Fibroblast of lung (primary cell): ENCODE measurements at regions not wholly inside any gene's neighbourhood (a gene's known extent, or its start where the extent isn't known, plus 50 kb on each side); places are given as distances from the start of the nearest gene placed in this dataset.

Experiments
- DNase-seq, 2 donors: peaks; one replicate each; pipeline versions ENCODE4 v3.0.0 to v3.0.0-alpha.2; 2010; ENCODE audit warnings: low read depth in 2 of 2
- H2AFZ ChIP-seq: 2 replicates; pipeline ENCODE4 v1.5.1; 2012; ENCODE audit warnings: low read length, control low read depth, inconsistent platforms
- H3K27ac ChIP-seq: 2 replicates; pipeline ENCODE4 v1.5.1; 2011; ENCODE audit warnings: low read length, control low read depth; ENCODE audit not compliant: insufficient read depth
- H3K27me3 ChIP-seq: 2 replicates; pipeline ENCODE4 v1.5.1; 2011; ENCODE audit warnings: mild to moderate bottlenecking, low read length; ENCODE audit not compliant: control insufficient read depth, insufficient read depth
- H3K36me3 ChIP-seq: 2 replicates; pipeline ENCODE4 v1.5.1; 2011; ENCODE audit warnings: low read length; ENCODE audit not compliant: control insufficient read depth, insufficient read depth
- H3K4me1 ChIP-seq: 2 replicates; pipeline ENCODE4 v1.5.1; 2011; ENCODE audit warnings: low read length; ENCODE audit not compliant: control insufficient read depth, insufficient read depth; ENCODE audit errors: extremely low read depth
- H3K4me2 ChIP-seq: 2 replicates; pipeline ENCODE4 v1.5.1; 2011; ENCODE audit warnings: low read length, control low read depth; ENCODE audit not compliant: insufficient read depth; ENCODE audit errors: extremely low read depth
- H3K4me3 ChIP-seq, 4 experiments: fragments of 200-600 bp in 1 of 4; sonication (generic) in 1 of 4; replicated peaks in 1 of 4; 2 replicates each; pipeline ENCODE4 v1.5.1; 2011 to 2016; ENCODE audit warnings: low read length in 4 of 4, low read depth in 3 of 4, mild to moderate bottlenecking in 3 of 4, control low read depth in 2 of 4, inconsistent platforms in 1 of 4, mixed read lengths in 1 of 4; ENCODE audit not compliant: insufficient read depth in 1 of 4; ENCODE audit errors: control extremely low read depth in 1 of 4
- H3K79me2 ChIP-seq: 2 replicates; pipeline ENCODE4 v1.5.1; 2012; ENCODE audit warnings: mild to moderate bottlenecking, low read length, inconsistent platforms; ENCODE audit not compliant: control insufficient read depth, insufficient read depth
- H3K9ac ChIP-seq: 2 replicates; pipeline ENCODE4 v1.5.1; 2011; ENCODE audit warnings: mild to moderate bottlenecking, low read length, control low read depth; ENCODE audit not compliant: insufficient read depth
- H3K9me3 ChIP-seq: 2 replicates; pipeline ENCODE4 v1.5.1; 2012; ENCODE audit warnings: low read depth, low read length; ENCODE audit not compliant: control insufficient read depth, insufficient read depth
- H4K20me1 ChIP-seq: 2 replicates; pipeline ENCODE4 v1.5.1; 2011; ENCODE audit warnings: low read length; ENCODE audit not compliant: control insufficient read depth, insufficient read depth; ENCODE audit errors: extremely low read depth
- CTCF ChIP-seq, 2 donors: IDR thresholded peaks in 1 of 2; conservative IDR thresholded peaks in 1 of 2; 1 replicate in 1 of 2; 2 replicates in 1 of 2; pipeline ENCODE4 v1.5.1; 2011 to 2012; ENCODE audit warnings: low read length in 2 of 2, control low read depth in 1 of 2, inconsistent platforms in 1 of 2, low read depth in 1 of 2, mild to moderate bottlenecking in 1 of 2
- EZH2 ChIP-seq: IDR thresholded peaks from 2 replicates; pipeline ENCODE4 v1.5.1; 2012; ENCODE audit warnings: low read length, control low read depth, mild to moderate bottlenecking; ENCODE audit errors: missing control alignments

GRCh38 chr1:101428562-101428961, 191.7 kb downstream of the S1PR1 start:
- no peak overlapping the region for H3K9ac ChIP-seq
- H3K9me3 ChIP-seq = no peaks in the 10 kb centered on the region
- no peak for TF ChIP-seq CTCF (conservative IDR thresholded peaks at IDR 0.05 in 1 of 2, IDR thresholded peaks at IDR 0.05 in 1 of 2; ENCODE audit: low read depth in 1 of 2, low read length in 2 of 2)
- TF ChIP-seq EZH2 = no peak
- H3K27me3 ChIP-seq = no peaks in the 10 kb centered on the region
- H2AFZ ChIP-seq = no peak overlapping the region
- no peak overlapping the region for H3K4me3 ChIP-seq
- no peaks in the 10 kb centered on the region for H4K20me1 ChIP-seq
- H3K36me3 ChIP-seq = no peaks in the 10 kb centered on the region
- no peak overlapping the region for H3K4me2 ChIP-seq
- no peaks in the 10 kb centered on the region for H3K79me2 ChIP-seq
- no peaks in the 10 kb centered on the region for H3K4me1 ChIP-seq
- no peak overlapping the region for H3K27ac ChIP-seq
- DNase-seq = no peak

GRCh38 chr1:101431956-101432510, 195.2 kb downstream of the S1PR1 start:
- H3K9ac ChIP-seq = no peak overlapping the region
- no peak overlapping the region for H2AFZ ChIP-seq
- TF ChIP-seq CTCF (conservative IDR thresholded peaks at IDR 0.05 in 1 of 2, IDR thresholded peaks at IDR 0.05 in 1 of 2; ENCODE audit: low read depth in 1 of 2, low read length in 2 of 2) (no peak), EZH2 (no peak)
- H4K20me1 ChIP-seq = no peaks in the 10 kb centered on the region
- H3K27ac ChIP-seq = no peak overlapping the region
- H3K4me2 ChIP-seq = no peak overlapping the region
- no peaks in the 10 kb centered on the region for H3K27me3 ChIP-seq
- no peaks in the 10 kb centered on the region for H3K4me1 ChIP-seq
- DNase-seq = no peak
- H3K9me3 ChIP-seq = no peaks in the 10 kb centered on the region
- no peaks in the 10 kb centered on the region for H3K79me2 ChIP-seq
- H3K4me3 ChIP-seq = no peak overlapping the region
- no peaks in the 10 kb centered on the region for H3K36me3 ChIP-seq

GRCh38 chr1:101435831-101436511, 199.2 kb downstream of the S1PR1 start:
- H3K4me1 ChIP-seq = no peaks in the 10 kb centered on the region
- H4K20me1 ChIP-seq = no peaks in the 10 kb centered on the region
- no peak overlapping the region for H2AFZ ChIP-seq
- H3K27ac ChIP-seq = no peak overlapping the region
- no peak overlapping the region for H3K9ac ChIP-seq
- DNase-seq = no peak
- no peaks in the 10 kb centered on the region for H3K27me3 ChIP-seq
- H3K79me2 ChIP-seq = no peaks in the 10 kb centered on the region
- H3K9me3 ChIP-seq = no peaks in the 10 kb centered on the region
- TF ChIP-seq CTCF (conservative IDR thresholded peaks at IDR 0.05 in 1 of 2, IDR thresholded peaks at IDR 0.05 in 1 of 2; ENCODE audit: low read depth in 1 of 2, low read length in 2 of 2) = no peak
- no peak for TF ChIP-seq EZH2
- no peaks in the 10 kb centered on the region for H3K36me3 ChIP-seq
- no peak overlapping the region for H3K4me3 ChIP-seq
- no peak overlapping the region for H3K4me2 ChIP-seq
